ENCODE measurements at regions not wholly inside any gene's neighbourhood (a gene's known extent, or its start where the extent isn't known, plus 50 kb on each side); places are given as distances from the start of the nearest gene placed in this dataset.

GRCh38 chr15:53462651-53463050 is 296.8 kb downstream of the WDR72 start:
- intact Hi-C loops (cut with DNase I), result no loop called here
- no peak for DNase-seq (ENCODE audit: low spot score)

- no peak for DNase-seq (ENCODE audit: low spot score)
- intact Hi-C loops (cut with DNase I), result no loop called here
Measured at GRCh38 chr15:53461677-53462076, 297.8 kb downstream of the WDR72 start.

GRCh38 chr15:53458736-53459135 is 300.7 kb downstream of the WDR72 start:
- intact Hi-C loops (cut with DNase I), result no loop called here

GRCh38 chr15:53457479-53457878 is 302.0 kb downstream of the WDR72 start:
- intact Hi-C loops (cut with DNase I), result no loop called here
- DNase-seq (ENCODE audit: low spot score), result no peak

More at GRCh38 chr15:53458736-53459135, 300.7 kb downstream of the WDR72 start:
- no peak for DNase-seq (ENCODE audit: low spot score)

GRCh38 chr15:53454843-53455721 is 304.4 kb downstream of the WDR72 start:
- intact Hi-C loops (cut with DNase I), result no loop called here
- DNase-seq (ENCODE audit: low spot score), result no peak

- intact Hi-C loops (cut with DNase I), result no loop called here
- no peak for DNase-seq (ENCODE audit: low spot score)
Measured at GRCh38 chr15:53454535-53454842, 305.0 kb downstream of the WDR72 start.

GRCh38 chr15:53453253-53454105 is 306.0 kb downstream of the WDR72 start:
- intact Hi-C loops (cut with DNase I), result no loop called here
- no peak for DNase-seq (ENCODE audit: low spot score)

GRCh38 chr15:53448232-53449015 is 311.0 kb downstream of the WDR72 start:
- intact Hi-C loops (cut with DNase I), result no loop called here
- no peak for DNase-seq (ENCODE audit: low spot score)

- intact Hi-C loops (cut with DNase I), result no loop called here
- DNase-seq (ENCODE audit: low spot score), result no peak
Measured at GRCh38 chr15:53447742-53448141, 311.7 kb downstream of the WDR72 start.

GRCh38 chr15:53447053-53447574 is 312.3 kb downstream of the WDR72 start:
- DNase-seq (ENCODE audit: low spot score), result no peak
- intact Hi-C loops (cut with DNase I), result no loop called here

GRCh38 chr15:53446376-53446775 is 313.1 kb downstream of the WDR72 start:
- intact Hi-C loops (cut with DNase I), result no loop called here
- no peak for DNase-seq (ENCODE audit: low spot score)

- DNase-seq (ENCODE audit: low spot score), result no peak
- intact Hi-C loops (cut with DNase I), result no loop called here
Measured at GRCh38 chr15:53445531-53445930, 313.9 kb downstream of the WDR72 start.

GRCh38 chr15:53437985-53438841 is 321.2 kb downstream of the WDR72 start:
- no peak for DNase-seq (ENCODE audit: low spot score)
- intact Hi-C loops (cut with DNase I), result no loop called here

- intact Hi-C loops (cut with DNase I), result no loop called here
- no peak for DNase-seq (ENCODE audit: low spot score)
Measured at GRCh38 chr15:53437366-53437765, 322.1 kb downstream of the WDR72 start.

GRCh38 chr15:53434174-53434678 is 325.2 kb downstream of the WDR72 start:
- DNase-seq (ENCODE audit: low spot score), result no peak
- intact Hi-C loops (cut with DNase I), result no loop called here

- intact Hi-C loops (cut with DNase I), result no loop called here
- no peak for DNase-seq (ENCODE audit: low spot score)
Measured at GRCh38 chr15:53416219-53416940, 343.1 kb downstream of the WDR72 start.

GRCh38 chr15:53414167-53414566 is 345.3 kb downstream of the WDR72 start:
- DNase-seq (ENCODE audit: low spot score), result no peak
- intact Hi-C loops (cut with DNase I), result no loop called here

- intact Hi-C loops (cut with DNase I), result no loop called here
- no peak for DNase-seq (ENCODE audit: low spot score)
Measured at GRCh38 chr15:53412542-53412941, 346.9 kb downstream of the WDR72 start.
